Smooth muscle cell (in vitro differentiated cells): ENCODE measurements at regions not wholly inside any gene's neighbourhood (a gene's known extent, or its start where the extent isn't known, plus 50 kb on each side); places are given as distances from the start of the nearest gene placed in this dataset.

ENCODE experiments used
- DNase-seq: peaks from one replicate; lab custom pipeline; 2025; ENCODE audit not compliant: unreplicated experiment; lab: John Stamatoyannopoulos, UW
- H2AFZ ChIP-seq: fragments of 200-600 bp; sonication (generic); 2 replicates; pipeline ENCODE4 v1.6.0; 2016; ENCODE audit warnings: antibody characterized with exemption, low read depth, mild to moderate bottlenecking
- H3F3A ChIP-seq: fragments of 200-600 bp; sonication (generic); 2 replicates; pipeline ENCODE4 v1.6.0; 2017; ENCODE audit warnings: antibody characterized with exemption, low read depth
- H3K27ac ChIP-seq: fragments of 200-600 bp; sonication (generic); 2 replicates; pipeline ENCODE4 v1.5.1; 2016; ENCODE audit warnings: low read depth, mild to moderate bottlenecking
- H3K27me3 ChIP-seq: fragments of 200-600 bp; sonication (generic); 2 replicates; pipeline ENCODE4 v1.6.1; 2016; ENCODE audit warnings: low read depth, mild to moderate bottlenecking
- H3K36me3 ChIP-seq: fragments of 200-600 bp; sonication (generic); 2 replicates; pipeline ENCODE4 v1.5.1; 2016; ENCODE audit warnings: low read depth
- H3K4me1 ChIP-seq: fragments of 200-600 bp; sonication (generic); 2 replicates; pipeline ENCODE4 v1.5.1; 2016; ENCODE audit warnings: low read depth
- H3K4me2 ChIP-seq: fragments of 200-600 bp; sonication (generic); 2 replicates; pipeline ENCODE4 v1.6.0; 2016; ENCODE audit warnings: mild to moderate bottlenecking
- H3K4me3 ChIP-seq: fragments of 200-600 bp; sonication (generic); 2 replicates; pipeline ENCODE4 v1.5.1; 2016; ENCODE audit warnings: mild to moderate bottlenecking
- H3K79me2 ChIP-seq: fragments of 200-600 bp; sonication (generic); 2 replicates; pipeline ENCODE4 v1.6.0; 2016; ENCODE audit warnings: low read depth, mild to moderate bottlenecking
- H3K9ac ChIP-seq: fragments of 200-600 bp; sonication (generic); 2 replicates; pipeline ENCODE4 v1.6.0; 2016; ENCODE audit warnings: low read depth
- H3K9me3 ChIP-seq: fragments of 200-600 bp; sonication (generic); replicated peaks from 2 replicates; pipeline ENCODE4 v1.5.1; 2016; ENCODE audit warnings: low read depth
- H4K20me1 ChIP-seq: fragments of 200-600 bp; sonication (generic); 2 replicates; pipeline ENCODE4 v1.6.0; 2016; ENCODE audit warnings: low read depth
- CTCF ChIP-seq: fragments of 200-600 bp; sonication (generic); IDR thresholded peaks from 2 replicates; pipeline ENCODE4 v1.5.1; 2017; ENCODE audit warnings: borderline replicate concordance, mild to moderate bottlenecking, antibody characterized with exemption; ENCODE audit not compliant: insufficient read depth, poor library complexity, severe bottlenecking
- WGBS: methylation state at CpG from one replicate; pipeline ENCODE4 v1.1.7; 2016; ENCODE audit warnings: low lambda C conversion rate; 5-methylcytosine and 5-hydroxymethylcytosine counted together

GRCh38 chr17:65457183-65457582 lies 104.3 kb downstream of the AXIN2 start:
- no peak overlapping the region for H3K4me3 ChIP-seq
- no peaks in the 10 kb centered on the region for H3K27me3 ChIP-seq
- H3K9me3 ChIP-seq: no peaks in the 10 kb centered on the region
- DNase-seq: no peak
- no peak overlapping the region for H3K27ac ChIP-seq
- H3F3A ChIP-seq: no peaks in the 10 kb centered on the region
- H3K36me3 ChIP-seq: no peaks in the 10 kb centered on the region
- WGBS: 95% methylated on average over 3 of the region's 3 CpGs
- no peak overlapping the region for H2AFZ ChIP-seq
- H4K20me1 ChIP-seq: no peaks in the 10 kb centered on the region
- no peaks in the 10 kb centered on the region for H3K79me2 ChIP-seq
- H3K4me1 ChIP-seq: peaks cover 20% of the 10 kb centered on the region
- no peak overlapping the region for H3K9ac ChIP-seq
- no peak overlapping the region for H3K4me2 ChIP-seq
- no peak for TF ChIP-seq CTCF

- no peaks in the 10 kb centered on the region for H3K9me3 ChIP-seq
- peaks cover 20% of the 10 kb centered on the region for H3K4me1 ChIP-seq
- H3F3A ChIP-seq: no peaks in the 10 kb centered on the region
- no peak overlapping the region for H2AFZ ChIP-seq
- H3K4me2 ChIP-seq: peak overlapping the region; percentile 14
- H3K27me3 ChIP-seq: no peaks in the 10 kb centered on the region
- WGBS: 72% methylated on average over 7 of the region's 7 CpGs
- TF ChIP-seq CTCF: no peak
- H3K36me3 ChIP-seq: no peaks in the 10 kb centered on the region
- H3K79me2 ChIP-seq: no peaks in the 10 kb centered on the region
- no peak overlapping the region for H3K9ac ChIP-seq
- H3K4me3 ChIP-seq: no peak overlapping the region
- no peak for DNase-seq
- H4K20me1 ChIP-seq: no peaks in the 10 kb centered on the region
- H3K27ac ChIP-seq: no peak overlapping the region
Measured at GRCh38 chr17:65456368-65457151, 104.9 kb downstream of the AXIN2 start.

- TF ChIP-seq CTCF: peak; percentile 31
- Histone ChIP-seq H3K27ac (no peak overlapping the region), H3K9me3 (no peaks in the 10 kb centered on the region), H2AFZ (no peak overlapping the region), H3K79me2 (no peaks in the 10 kb centered on the region), H3K27me3 (no peaks in the 10 kb centered on the region), H3K36me3 (no peaks in the 10 kb centered on the region), H3K4me2 (peak overlapping the region; percentile 14), H4K20me1 (no peaks in the 10 kb centered on the region), H3F3A (no peaks in the 10 kb centered on the region), H3K4me1 (peaks cover 20% of the 10 kb centered on the region), H3K9ac (no peak overlapping the region), H3K4me3 (no peak overlapping the region)
- no peak for DNase-seq
- WGBS: 49% methylated on average over 7 of the region's 7 CpGs
Measured at GRCh38 chr17:65455972-65456343, 105.5 kb downstream of the AXIN2 start.
